Endothelial cell of umbilical vein (primary cell): ENCODE measurements at regions not wholly inside any gene's neighbourhood (a gene's known extent, or its start where the extent isn't known, plus 50 kb on each side); places are given as distances from the start of the nearest gene placed in this dataset.

ENCODE experiments used
- BruUV-seq: library from RNA; stranded (reverse); fragments of 400-500 nt; replicated peaks from 2 replicates; lab custom pipeline; 2021; lab: Mats Ljungman, UMichigan
- CTCF ChIA-PET: fragments of 300-600, 350-600 bp; sonication (Branson Sonifier 250); formaldehyde crosslinking; loops from one replicate; lab custom pipeline; 2021; ENCODE audit warnings: antibody characterized with exemption, inconsistent platforms; lab: Charles Lee
- POLR2A ChIA-PET: fragments of 300-600, 350-600 bp; sonication (Branson Sonifier 250); formaldehyde crosslinking; loops from one replicate; lab custom pipeline; 2021; ENCODE audit warnings: antibody characterized with exemption, inconsistent platforms; lab: Charles Lee
- DNase-seq: peaks from one replicate; pipeline ENCODE4 v3.0.0-alpha.2; 2011; ENCODE audit warnings: low read depth, low spot score
- FAIRE-seq: peaks from 2 replicates; lab custom pipeline; 2011; peaks lifted over from hg19 to GRCh38; lab: Jason Lieb, UNC
- H2AFZ ChIP-seq: 2 replicates; pipeline ENCODE4 v1.6.0; 2012; ENCODE audit warnings: low read depth, low read length, control low read depth, inconsistent platforms
- H3K27ac ChIP-seq: 2 replicates; pipeline ENCODE4 v1.5.1; 2011; ENCODE audit warnings: low read depth, mild to moderate bottlenecking, control low read depth, low read length, moderate library complexity; ENCODE audit not compliant: insufficient read depth
- H3K27me3 ChIP-seq, 2 experiments: 2 replicates each; pipeline versions ENCODE4 v1.6.0 to v1.6.1; 2011; ENCODE audit warnings: low read length in 2 of 2, mixed read lengths in 1 of 2; ENCODE audit not compliant: control insufficient read depth in 2 of 2, insufficient read depth in 2 of 2
- H3K36me3 ChIP-seq, 2 experiments: 2 replicates in 1 of 2; 3 replicates in 1 of 2; pipeline ENCODE4 v1.5.1; 2011; ENCODE audit warnings: low read length in 2 of 2, mild to moderate bottlenecking in 1 of 2, moderate library complexity in 1 of 2; ENCODE audit not compliant: control insufficient read depth in 2 of 2, insufficient read depth in 2 of 2; ENCODE audit errors: extremely low read depth in 1 of 2
- H3K4me1 ChIP-seq: 3 replicates; pipeline ENCODE4 v1.5.1; 2011; ENCODE audit warnings: mild to moderate bottlenecking, low read length; ENCODE audit not compliant: control insufficient read depth, insufficient read depth; ENCODE audit errors: extremely low read depth
- H3K4me2 ChIP-seq: 2 replicates; pipeline ENCODE4 v1.6.1; 2011; ENCODE audit warnings: low read length, control low read depth, mixed read lengths; ENCODE audit not compliant: insufficient read depth
- H3K4me3 ChIP-seq, 3 experiments: fragments of 200-600 bp in 1 of 3; sonication (generic), shearing (Covaris generic) in 1 of 3; replicated peaks in 1 of 3; 2 replicates each; pipeline ENCODE4 v1.5.1; 2011 to 2016; ENCODE audit warnings: control low read depth in 3 of 3, low read length in 3 of 3, mild to moderate bottlenecking in 2 of 3, inconsistent platforms in 1 of 3, low read depth in 1 of 3, moderate library complexity in 1 of 3; ENCODE audit not compliant: insufficient read depth in 1 of 3
- H3K79me2 ChIP-seq: 2 replicates; pipeline ENCODE4 v1.6.0; 2012; ENCODE audit warnings: low read length, inconsistent platforms; ENCODE audit not compliant: control insufficient read depth, insufficient read depth
- H3K9ac ChIP-seq: replicated peaks from 2 replicates; pipeline ENCODE3; 2011; ENCODE audit warnings: low read length, control low read depth; ENCODE audit not compliant: insufficient read depth; ENCODE audit errors: extremely low read depth
- H3K9me1 ChIP-seq: replicated peaks from 3 replicates; pipeline ENCODE4 v1.6.0; 2011; ENCODE audit warnings: mild to moderate bottlenecking, low read length; ENCODE audit not compliant: control insufficient read depth, insufficient read depth; ENCODE audit errors: extremely low read depth
- H3K9me3 ChIP-seq: replicated peaks from 2 replicates; pipeline ENCODE4 v1.5.1; 2012; ENCODE audit warnings: low read length, inconsistent platforms; ENCODE audit not compliant: control insufficient read depth, insufficient read depth
- H4K20me1 ChIP-seq: replicated peaks from 2 replicates; pipeline ENCODE3; 2011; ENCODE audit warnings: mild to moderate bottlenecking, low read length; ENCODE audit not compliant: control insufficient read depth, insufficient read depth; ENCODE audit errors: extremely low read depth
- CTCF ChIP-seq, 2 donors: IDR thresholded peaks; 1 replicate in 1 of 2; 2 replicates in 1 of 2; pipeline ENCODE4 v1.5.1; 2011; ENCODE audit warnings: low read length in 2 of 2, mild to moderate bottlenecking in 2 of 2, moderate library complexity in 2 of 2, control low read depth in 1 of 2, inconsistent platforms in 1 of 2, low read depth in 1 of 2; ENCODE audit not compliant: insufficient read depth in 1 of 2; ENCODE audit errors: extremely low read depth in 1 of 2
- EZH2 ChIP-seq: IDR thresholded peaks from 2 replicates; pipeline ENCODE4 v1.6.1; 2012; ENCODE audit warnings: borderline replicate concordance, low read depth, mild to moderate bottlenecking, moderate library complexity, low read length, inconsistent platforms; ENCODE audit not compliant: severe bottlenecking
- FOS ChIP-seq: IDR thresholded peaks from 2 replicates; pipeline ENCODE4 v1.6.1; 2011; ENCODE audit warnings: mild to moderate bottlenecking, low read length, moderate library complexity, borderline replicate concordance; ENCODE audit not compliant: insufficient read depth
- GATA2 ChIP-seq: IDR thresholded peaks from 2 replicates; pipeline ENCODE4 v1.7.0; 2011; ENCODE audit warnings: low read depth, mild to moderate bottlenecking, moderate library complexity, mixed read lengths, low read length; ENCODE audit not compliant: insufficient read length, insufficient read depth
- JUN ChIP-seq: IDR thresholded peaks from 2 replicates; pipeline ENCODE4 v1.6.1; 2011; ENCODE audit warnings: borderline replicate concordance, low read depth; ENCODE audit not compliant: insufficient read length, insufficient read depth
- MAX ChIP-seq: IDR thresholded peaks from 2 replicates; pipeline ENCODE4 v1.6.1; 2011; ENCODE audit not compliant: insufficient read depth, insufficient read length
- MYC ChIP-seq: IDR thresholded peaks from one replicate; pipeline ENCODE4 v1.6.1; 2011; ENCODE audit warnings: mild to moderate bottlenecking, low read depth, low read length
- POLR2A ChIP-seq: IDR thresholded peaks from 2 replicates; pipeline ENCODE4 v1.6.1; 2012; ENCODE audit warnings: low read depth, mild to moderate bottlenecking, control low read depth, low read length
- POLR2AphosphoS5 ChIP-seq: IDR thresholded peaks from 2 replicates; pipeline ENCODE4 v1.6.1; 2012; ENCODE audit warnings: low read depth, mild to moderate bottlenecking, control low read depth, low read length, moderate library complexity; ENCODE audit not compliant: insufficient read depth
- dilution Hi-C: fragments of 300-500 bp; cut with MboI; formaldehyde crosslinking; loops from one replicate; pipeline ENCODE4 v1.15.0; 2019; ENCODE audit warnings: low sequenced_read_pairs; ENCODE audit not compliant: extremely low pct_ligation_motif_present
- intact Hi-C: fragments of 100-400 bp; cut with micrococcal nuclease; formaldehyde crosslinking; loops from one replicate; pipeline ENCODE4 v1.10.0; 2022

GRCh38 chr2:124978597-124978996, 953.5 kb downstream of the CNTNAP5 start:
- H2AFZ ChIP-seq: no peak overlapping the region
- POLR2A ChIA-PET: no interaction called here
- BruUV-seq: no TSS peak
- H3K27ac ChIP-seq: no peak overlapping the region
- DNase-seq (no peak), FAIRE-seq (no peak)
- dilution Hi-C loops (no loop called here), intact Hi-C loops (no loop called here)
- no peak overlapping the region for H3K4me2 ChIP-seq
- TF ChIP-seq MYC (no peak), JUN (no peak), GATA2 (no peak), FOS (no peak), POLR2A (no peak), POLR2AphosphoS5 (no peak), MAX (no peak)
- no peaks in the 10 kb centered on the region for H4K20me1 ChIP-seq
- H3K79me2 ChIP-seq: no peaks in the 10 kb centered on the region
- CTCF ChIA-PET: no interaction called here
- H3K36me3 ChIP-seq: no peaks in the 10 kb centered on the region
- no peak overlapping the region for H3K9ac ChIP-seq
- H3K9me1 ChIP-seq: no peaks in the 10 kb centered on the region
- H3K4me3 ChIP-seq: no peak overlapping the region
- H3K27me3 ChIP-seq: no peaks in the 10 kb centered on the region
- peaks cover 5% of the 10 kb centered on the region for H3K9me3 ChIP-seq
- H3K4me1 ChIP-seq: no peaks in the 10 kb centered on the region

GRCh38 chr2:124983595-124983994, 958.5 kb downstream of the CNTNAP5 start:
- Histone ChIP-seq H2AFZ (no peak overlapping the region), H3K9me1 (no peaks in the 10 kb centered on the region), H4K20me1 (no peaks in the 10 kb centered on the region), H3K36me3 (no peaks in the 10 kb centered on the region), H3K4me3 (no peak overlapping the region), H3K79me2 (no peaks in the 10 kb centered on the region), H3K9ac (no peak overlapping the region), H3K27ac (no peak overlapping the region), H3K9me3 (peaks cover 5% of the 10 kb centered on the region), H3K4me1 (no peaks in the 10 kb centered on the region), H3K4me2 (no peak overlapping the region), H3K27me3 (no peaks in the 10 kb centered on the region)
- POLR2A ChIA-PET: no interaction called here
- no peak for FAIRE-seq
- TF ChIP-seq POLR2AphosphoS5 (no peak), FOS (no peak), JUN (no peak), CTCF (IDR thresholded peaks at IDR 0.05; ENCODE audit: extremely low read depth in 1 of 2, insufficient read depth in 1 of 2, low read depth in 1 of 2, low read length in 2 of 2) (no peak), MAX (no peak), EZH2 (no peak), GATA2 (no peak), MYC (no peak), POLR2A (no peak)
- dilution Hi-C loops (no loop called here), intact Hi-C loops (no loop called here)
- BruUV-seq: no TSS peak
- DNase-seq: no peak
- CTCF ChIA-PET: no interaction called here
